Adrenal gland (tissue), 5 donors: ENCODE measurements at regions not wholly inside any gene's neighbourhood (a gene's known extent, or its start where the extent isn't known, plus 50 kb on each side); places are given as distances from the start of the nearest gene placed in this dataset.

ENCODE experiments used
- POLR2A ChIP-seq, 2 donors: fragments of 450-650 bp; IDR thresholded peaks; one replicate each; pipeline ENCODE4 v1.6.1; 2017; ENCODE audit warnings: antibody characterized with exemption in 2 of 2, mild to moderate bottlenecking in 2 of 2, moderate library complexity in 1 of 2
- TF ChIP-seq, protein P1 (sequence below), 6 experiments: fragments of 450-650 bp in 4 of 6; fragments of 200-600 bp in 2 of 6; sonication (generic) in 1 of 6; IDR thresholded peaks; 1 replicate in 5 of 6; 2 replicates in 1 of 6; pipeline versions ENCODE4 v1.5.1 to v1.8.0; 2016 to 2021; ENCODE audit warnings: antibody characterized with exemption in 6 of 6, mild to moderate bottlenecking in 2 of 6, moderate library complexity in 1 of 6
- donor health status: DM: no; HTN: no; CAD: no.

GRCh38 chr17:15894258-15894657 is 50.7 kb upstream of the ADORA2B start:
- TF ChIP-seq, protein P1, sequence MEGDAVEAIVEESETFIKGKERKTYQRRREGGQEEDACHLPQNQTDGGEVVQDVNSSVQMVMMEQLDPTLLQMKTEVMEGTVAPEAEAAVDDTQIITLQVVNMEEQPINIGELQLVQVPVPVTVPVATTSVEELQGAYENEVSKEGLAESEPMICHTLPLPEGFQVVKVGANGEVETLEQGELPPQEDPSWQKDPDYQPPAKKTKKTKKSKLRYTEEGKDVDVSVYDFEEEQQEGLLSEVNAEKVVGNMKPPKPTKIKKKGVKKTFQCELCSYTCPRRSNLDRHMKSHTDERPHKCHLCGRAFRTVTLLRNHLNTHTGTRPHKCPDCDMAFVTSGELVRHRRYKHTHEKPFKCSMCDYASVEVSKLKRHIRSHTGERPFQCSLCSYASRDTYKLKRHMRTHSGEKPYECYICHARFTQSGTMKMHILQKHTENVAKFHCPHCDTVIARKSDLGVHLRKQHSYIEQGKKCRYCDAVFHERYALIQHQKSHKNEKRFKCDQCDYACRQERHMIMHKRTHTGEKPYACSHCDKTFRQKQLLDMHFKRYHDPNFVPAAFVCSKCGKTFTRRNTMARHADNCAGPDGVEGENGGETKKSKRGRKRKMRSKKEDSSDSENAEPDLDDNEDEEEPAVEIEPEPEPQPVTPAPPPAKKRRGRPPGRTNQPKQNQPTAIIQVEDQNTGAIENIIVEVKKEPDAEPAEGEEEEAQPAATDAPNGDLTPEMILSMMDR (IDR thresholded peaks at IDR 0.05), result no peak
- TF ChIP-seq POLR2A (IDR thresholded peaks at IDR 0.05), result no peak
